GM18511 (cell line): ENCODE measurements at regions not wholly inside any gene's neighbourhood (a gene's known extent, or its start where the extent isn't known, plus 50 kb on each side); places are given as distances from the start of the nearest gene placed in this dataset.
"Not testable (repeated sequence)": the region's sequence is repeated elsewhere in the genome, so short reads cannot be mapped to it uniquely, and the experiment has no call there.

Source experiments
- ATAC-seq: cut with Tn5 transposase; IDR thresholded peaks from one replicate; pipeline ENCODE4 v1.9.1; 2021; ENCODE audit warnings: mild to moderate bottlenecking, moderate library complexity; ENCODE audit not compliant: unreplicated experiment

DNA sequence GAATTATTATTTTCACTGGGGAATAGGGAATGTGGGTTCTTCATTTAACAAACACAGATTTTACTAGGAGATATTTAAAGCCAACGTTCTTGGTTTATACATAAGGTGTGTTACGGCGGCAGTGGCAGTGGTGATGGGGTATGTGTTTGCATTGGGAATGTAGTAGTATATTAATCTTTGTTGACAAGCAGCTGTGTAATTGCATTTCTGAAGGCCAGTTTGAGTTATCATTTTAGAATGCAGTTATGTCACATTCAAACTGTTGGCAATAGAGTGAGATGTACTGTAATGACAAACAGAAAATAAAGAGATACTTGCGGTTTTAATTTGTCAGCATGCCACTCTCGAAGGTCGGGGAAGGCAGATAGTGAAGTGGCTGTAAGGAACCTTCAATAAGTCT, 628.6 kb upstream of the POM121L12 start:
- no peak for ATAC-seq

DNA sequence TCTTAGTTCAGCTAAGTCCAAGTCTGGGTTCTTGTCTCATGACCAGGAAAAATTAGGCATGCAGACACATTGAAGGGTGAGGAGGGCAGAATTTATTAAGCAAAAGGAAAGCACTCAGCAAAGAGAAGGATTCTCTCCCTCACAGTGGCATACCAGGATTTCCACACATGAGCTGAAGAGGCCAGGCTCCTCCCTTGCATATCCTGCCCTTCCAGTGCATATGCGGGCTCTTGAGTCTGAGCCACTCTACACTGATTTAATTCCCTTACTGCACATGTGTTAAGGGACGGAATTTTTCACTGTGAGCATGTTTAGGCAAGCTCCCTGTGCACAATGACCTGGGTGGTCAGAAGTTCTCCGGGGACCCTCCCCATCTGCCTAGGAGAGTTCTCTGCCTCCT, 652.7 kb upstream of the POM121L12 start:
- no peak for ATAC-seq

DNA sequence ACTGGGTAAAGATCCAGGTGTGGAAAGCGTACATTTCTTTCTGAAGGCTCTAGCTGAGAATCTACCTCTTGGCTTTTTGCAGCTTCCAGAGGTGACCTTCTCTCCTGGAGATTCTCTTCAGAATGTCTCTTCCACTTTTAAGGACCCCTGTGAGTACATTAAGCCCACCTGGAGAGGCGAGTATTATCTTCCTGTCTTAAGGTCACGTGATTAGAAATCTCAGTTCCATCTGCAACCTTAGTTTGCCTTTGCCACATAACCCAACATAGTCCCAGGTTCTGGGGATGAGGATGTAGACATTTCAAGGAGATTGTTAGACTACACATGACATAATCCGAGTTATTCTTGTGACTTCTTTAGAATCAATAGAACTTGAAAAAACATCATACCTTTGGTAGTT, 665.5 kb upstream of the POM121L12 start:
- no peak for ATAC-seq

DNA sequence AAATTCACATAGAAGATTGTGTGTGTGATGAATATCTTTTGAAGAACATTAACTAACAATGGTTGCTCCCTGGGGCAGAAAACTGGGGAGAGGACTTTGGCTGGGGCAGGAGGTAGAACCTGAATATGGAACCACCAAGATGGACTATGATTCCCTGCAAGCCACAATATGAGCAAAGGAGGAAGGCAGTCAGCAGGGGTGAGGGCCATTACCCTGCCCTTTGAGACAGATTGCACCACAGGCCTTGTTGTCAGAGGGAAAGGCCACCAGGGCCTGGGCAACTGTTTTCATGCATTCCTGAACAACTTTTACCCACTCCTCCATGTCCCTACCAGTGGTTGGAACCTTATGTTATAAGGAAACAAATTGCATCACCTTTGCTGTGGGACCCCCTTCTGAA, 670.1 kb upstream of the POM121L12 start:
- ATAC-seq, result no peak

DNA sequence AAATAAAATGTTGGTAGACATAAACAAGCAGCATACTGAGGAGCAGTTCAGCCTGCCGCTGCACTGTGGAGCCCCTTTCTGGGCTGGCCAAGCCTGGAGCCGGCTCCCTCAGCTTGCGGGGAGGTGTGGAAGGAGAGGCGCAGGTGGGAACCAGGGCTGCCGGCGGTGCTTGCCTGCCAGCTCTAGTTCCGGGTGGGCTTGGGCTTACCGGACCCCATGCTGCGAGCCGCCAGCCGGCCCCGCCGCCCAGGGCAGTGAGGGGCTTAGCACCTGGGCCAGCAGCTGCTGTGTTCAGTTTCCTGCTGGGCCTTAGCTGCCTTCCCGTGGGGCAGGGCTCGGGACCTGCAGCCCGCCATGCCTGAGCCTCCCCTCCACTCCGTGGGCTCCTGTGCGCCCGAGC, 672.9 kb upstream of the POM121L12 start:
- ATAC-seq, result no peak

DNA sequence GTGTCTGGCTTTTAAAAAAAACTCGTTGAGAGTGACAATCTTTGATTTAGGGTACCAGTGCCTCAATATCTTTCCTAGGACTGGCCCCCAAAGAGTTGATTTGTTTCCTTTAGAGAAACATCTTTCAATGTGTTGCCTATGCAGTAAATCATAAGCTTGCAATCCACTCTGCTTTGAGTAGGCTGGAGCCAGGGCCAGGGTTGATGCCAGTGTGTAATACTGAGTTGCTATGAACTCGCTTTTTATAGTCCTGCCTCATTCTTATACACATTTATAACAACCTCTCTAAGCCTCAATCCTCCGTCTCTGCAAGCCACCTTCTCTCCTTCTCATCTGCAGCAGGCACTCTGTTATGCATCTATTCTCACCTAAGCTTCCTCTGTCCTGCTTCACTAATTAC, 674.9 kb upstream of the POM121L12 start:
- no peak for ATAC-seq

DNA sequence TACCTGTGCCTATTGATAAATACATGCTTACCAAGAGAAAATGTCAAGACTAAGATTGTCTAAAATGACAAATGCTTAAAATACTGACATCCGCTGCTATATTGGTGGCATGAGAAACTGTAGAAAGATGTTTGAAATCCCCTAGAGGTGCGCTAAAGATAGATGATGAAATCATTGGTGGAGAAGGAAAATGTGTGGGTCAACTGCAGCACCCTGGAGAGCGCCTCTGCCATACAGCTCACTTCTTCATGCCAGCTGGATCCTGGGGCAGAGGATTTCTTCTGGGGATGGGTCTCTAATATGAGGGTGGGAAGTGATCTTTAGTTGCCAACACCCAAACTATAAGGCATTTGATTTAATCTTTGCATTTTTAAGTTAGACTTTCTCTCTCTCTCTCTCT, 680.4 kb upstream of the POM121L12 start:
- ATAC-seq, result no peak

DNA sequence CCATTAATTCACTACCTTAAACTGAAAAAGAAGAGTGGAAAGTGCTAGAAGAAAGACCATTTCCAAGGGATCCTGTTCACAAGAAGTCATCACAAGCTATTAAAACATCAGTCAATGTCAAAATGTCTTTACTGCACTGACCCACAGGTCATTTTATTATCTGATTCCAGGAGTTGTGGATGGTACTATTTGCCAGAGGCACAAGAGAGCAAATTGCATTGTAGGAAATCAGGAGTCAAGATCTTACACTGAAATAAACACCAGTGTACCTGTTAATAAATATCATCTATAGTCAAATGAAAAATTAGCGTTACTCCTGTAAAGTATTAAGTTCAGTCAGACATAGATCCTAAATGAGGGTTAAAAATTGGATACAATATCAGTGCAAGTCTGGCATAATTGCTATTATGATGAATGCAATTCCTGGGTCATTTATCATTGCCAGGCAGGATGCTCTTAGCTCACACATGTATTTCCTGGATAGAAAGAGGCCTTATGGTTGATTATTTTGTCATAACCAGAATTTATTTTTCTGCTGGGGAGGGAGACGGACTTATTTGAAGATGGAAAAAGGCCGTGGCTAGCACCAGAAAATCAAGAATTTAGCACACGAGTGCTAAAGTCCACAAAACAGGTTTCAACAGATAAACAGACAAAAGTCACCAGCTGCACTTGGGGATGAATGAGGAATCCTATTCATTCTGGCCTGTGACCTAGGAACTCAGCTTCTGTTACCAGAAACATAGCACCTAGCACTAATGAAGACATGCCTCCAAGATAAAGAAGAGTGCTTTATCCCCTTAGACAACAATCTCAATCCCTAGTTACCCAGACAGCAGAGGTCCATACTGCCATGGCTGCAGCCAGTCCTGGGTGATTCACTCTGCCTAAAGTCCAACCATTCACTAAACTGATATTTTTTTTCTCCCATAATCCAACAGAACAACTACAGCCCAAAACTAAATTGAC, 683.1 kb upstream of the POM121L12 start:
- no peak for ATAC-seq

DNA sequence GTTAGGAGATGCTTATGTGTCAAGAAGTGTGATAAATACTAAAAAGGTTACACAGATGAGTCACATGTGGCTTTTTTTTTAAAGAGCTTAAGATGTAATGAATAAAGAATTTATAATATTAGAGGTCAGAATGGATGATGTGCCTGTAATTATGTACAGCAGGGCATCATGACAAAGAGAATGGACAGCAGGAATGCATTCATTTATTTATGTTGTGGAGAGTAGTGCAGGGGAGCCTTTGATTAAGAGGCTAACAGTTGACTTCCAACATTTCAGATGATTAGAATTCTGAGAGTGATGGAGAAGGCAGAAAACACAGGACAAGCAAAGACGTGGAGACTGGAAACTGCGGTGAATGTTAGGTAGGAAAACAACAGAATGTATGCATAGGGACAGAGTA, 691.4 kb upstream of the POM121L12 start:
- no peak for ATAC-seq

DNA sequence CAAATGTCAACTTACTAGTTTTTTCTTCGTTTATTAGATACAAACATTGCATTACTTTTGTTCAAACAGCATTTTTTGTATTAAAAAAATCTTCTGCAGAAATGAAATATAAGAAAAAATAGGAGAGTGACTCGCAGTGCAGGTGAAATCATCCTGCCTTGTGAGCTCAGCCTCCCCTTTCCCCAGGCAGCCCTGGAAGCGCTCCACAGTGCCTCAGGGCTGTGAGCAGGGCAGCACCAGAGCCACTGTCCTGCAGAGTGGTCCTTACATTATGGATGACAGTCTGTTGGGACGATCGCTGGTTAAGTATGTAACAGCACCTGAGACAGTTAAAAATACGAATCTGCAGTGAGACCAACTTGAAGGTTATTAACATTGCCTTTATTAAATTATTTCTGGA, 695.4 kb upstream of the POM121L12 start:
- no peak for ATAC-seq

DNA sequence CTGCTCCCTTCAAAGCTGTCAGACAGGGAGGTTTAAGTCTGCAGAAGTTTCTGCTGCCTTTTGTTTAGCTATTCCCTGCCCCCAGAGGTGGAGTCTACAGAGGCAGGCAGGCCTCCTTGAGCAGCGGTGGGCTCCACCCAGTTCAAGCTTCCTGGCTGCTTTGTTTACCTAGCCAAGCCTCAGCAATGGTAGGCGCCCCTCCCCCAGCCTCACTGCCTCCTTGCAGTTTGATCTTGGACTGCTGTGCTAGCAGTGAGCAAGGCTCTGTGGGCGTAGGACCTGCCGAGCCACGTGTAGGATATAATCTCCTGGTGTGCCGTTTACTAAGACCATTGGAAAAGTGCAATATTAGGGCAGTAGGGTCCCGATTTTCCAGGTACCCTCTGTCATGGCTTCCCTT, 707.1 kb upstream of the POM121L12 start:
- not testable (repeated sequence) for ATAC-seq

DNA sequence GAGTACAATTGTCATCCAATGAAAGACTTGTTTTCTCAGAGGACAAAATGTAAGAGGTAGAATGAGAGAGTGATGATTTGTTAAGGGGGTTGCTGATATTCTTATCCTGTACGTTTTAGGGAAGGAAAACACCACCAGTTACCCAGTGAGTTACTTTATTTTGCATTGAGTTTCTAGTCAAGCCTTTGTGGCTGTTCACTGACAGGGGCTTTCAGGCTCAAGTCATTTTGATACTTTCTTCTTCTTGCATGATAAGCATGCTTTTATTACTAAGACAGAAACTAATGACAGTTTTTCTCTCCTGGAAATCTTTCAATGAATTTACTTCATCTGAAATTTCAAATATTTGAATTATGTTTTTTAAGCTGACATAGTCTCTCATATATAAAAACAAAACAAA, 710.2 kb upstream of the POM121L12 start:
- ATAC-seq, result no peak

DNA sequence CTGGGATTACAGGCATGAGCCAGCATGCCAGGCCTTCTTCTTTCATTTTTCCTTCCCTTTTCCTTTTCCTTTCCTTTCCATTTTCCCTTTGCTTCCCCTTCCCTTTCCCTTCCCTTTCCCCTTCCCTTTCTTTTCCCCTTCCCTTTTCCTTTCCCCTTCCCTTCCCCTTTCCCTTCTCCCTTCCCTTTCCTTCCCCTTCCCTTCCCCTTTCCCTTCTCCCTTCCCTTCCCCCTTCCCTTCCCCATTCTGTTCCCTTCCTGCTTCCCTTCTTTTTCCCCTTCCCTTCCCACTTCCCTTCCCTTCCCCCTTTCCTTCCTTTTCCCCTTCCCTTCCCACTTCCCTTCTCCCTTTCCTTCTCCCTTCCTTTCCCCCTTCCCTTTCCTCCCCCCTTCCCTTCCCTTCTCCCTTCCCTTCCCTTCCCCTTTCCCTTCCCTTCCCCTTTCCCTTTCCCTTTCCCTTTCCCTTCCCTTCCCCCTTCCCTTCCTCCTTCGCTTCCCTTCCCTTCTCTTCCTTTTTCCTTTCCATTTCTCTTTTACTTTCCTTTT, 712.2 kb upstream of the POM121L12 start:
- no peak for ATAC-seq

DNA sequence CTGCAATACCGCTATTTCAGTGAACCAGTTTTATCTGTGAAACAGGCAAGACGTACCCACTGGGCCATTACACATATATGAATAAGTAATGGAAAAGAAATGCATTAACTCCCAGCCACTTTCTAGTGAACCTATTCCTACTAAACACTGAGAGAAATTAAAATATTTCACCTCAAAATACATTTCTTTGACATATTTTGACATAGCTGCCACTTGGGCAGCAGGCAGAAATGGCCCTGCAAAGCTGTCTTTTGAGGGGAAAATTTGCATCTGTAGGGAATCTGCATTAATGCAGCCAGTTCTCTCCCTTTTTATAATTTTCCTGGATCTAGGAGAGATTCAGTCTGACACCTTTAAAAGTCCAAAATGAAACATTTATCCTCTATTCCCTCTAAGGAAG, 714.8 kb upstream of the POM121L12 start:
- ATAC-seq, result no peak

DNA sequence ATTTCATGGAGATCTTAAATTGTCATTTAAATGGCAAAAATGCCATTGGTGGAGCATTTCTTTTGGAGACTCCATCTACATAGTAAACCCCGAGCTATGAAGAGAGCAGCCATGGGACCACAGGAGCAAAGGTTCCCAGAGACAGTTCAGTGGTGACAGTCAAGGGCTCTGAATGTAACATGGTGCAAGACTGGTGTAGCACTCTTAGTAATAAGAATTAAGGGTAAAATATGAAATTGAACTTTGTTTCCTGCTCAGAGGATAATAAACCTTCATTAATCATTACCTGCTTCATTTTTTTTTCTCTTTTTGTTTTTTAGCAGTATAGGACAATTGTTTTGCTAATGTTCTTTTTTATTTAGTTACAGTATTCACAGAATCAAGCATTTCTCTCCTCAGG, 717.5 kb upstream of the POM121L12 start:
- ATAC-seq, result no peak

DNA sequence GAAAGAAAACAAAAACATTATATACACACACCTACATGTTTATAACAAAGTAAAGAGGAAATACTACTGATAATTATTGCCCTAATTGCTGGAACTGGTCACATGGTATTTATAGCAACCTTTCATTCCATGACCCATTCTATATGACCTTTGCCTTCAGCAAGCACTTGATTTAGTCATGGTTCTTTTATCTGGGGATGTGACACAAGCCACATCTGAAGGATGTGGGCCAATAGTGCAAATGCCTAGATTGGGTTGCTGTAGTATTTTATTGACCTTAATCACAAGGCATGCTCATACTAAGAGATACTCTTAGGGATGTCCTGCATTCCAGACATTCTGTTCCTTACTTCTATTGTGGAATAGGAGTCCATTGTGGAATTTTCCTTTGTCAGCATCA, 723.5 kb upstream of the POM121L12 start:
- no peak for ATAC-seq

DNA sequence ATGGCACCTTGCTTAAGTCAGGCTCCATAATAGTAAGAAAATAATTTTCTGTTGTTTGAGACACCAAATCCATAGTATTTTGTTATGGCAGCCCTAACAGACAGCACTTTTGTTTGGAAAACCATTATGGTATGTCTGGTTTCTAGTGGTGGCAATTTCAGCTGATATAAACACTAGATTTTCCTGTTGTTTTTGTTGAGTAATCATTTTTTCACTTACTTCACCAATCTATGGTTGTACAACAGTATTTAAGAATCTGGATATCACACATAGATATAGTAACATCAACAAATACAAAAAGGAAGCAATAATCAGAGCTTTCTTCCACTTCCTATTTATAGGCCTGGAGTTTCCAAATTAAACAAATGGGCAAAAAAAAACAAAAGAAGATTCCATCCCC, 725.8 kb upstream of the POM121L12 start:
- ATAC-seq, result no peak

DNA sequence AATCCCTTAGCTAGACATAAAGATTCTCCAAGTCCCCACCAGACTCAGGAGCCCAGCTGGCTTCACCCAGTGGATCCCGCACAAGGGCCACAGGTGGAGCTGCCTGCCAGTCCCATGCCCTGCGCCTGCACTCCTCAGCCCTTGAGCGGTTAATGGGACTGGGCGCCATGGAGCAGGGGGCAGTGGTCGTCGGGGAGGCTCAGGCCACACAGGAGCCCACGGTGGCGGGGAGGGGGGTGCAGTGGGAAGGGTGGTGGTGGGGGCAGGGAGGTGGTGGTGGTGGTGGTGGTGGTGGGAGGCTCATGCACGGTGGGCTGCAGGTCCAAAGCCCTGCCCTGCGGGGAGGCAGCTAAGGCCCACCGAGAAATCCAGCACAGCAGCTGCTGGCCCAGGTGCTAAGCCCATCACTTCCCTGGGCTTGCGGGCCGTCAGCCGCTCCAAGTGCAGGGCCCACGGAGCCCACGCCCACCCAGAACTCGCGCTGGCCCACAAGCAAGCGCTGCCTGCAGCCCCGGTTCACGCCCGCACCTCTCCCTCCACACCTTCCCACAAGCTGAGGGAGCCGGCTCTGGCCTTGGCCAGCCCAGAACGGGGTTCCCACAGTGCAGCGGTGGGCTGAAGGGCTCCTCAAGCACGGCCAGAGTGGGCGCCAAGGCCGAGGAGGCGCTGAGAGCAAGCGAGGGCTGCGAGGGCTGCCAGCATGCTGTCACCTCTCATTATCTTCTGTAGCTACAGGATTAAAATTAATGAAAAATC, 732.5 kb upstream of the POM121L12 start:
- no peak for ATAC-seq

DNA sequence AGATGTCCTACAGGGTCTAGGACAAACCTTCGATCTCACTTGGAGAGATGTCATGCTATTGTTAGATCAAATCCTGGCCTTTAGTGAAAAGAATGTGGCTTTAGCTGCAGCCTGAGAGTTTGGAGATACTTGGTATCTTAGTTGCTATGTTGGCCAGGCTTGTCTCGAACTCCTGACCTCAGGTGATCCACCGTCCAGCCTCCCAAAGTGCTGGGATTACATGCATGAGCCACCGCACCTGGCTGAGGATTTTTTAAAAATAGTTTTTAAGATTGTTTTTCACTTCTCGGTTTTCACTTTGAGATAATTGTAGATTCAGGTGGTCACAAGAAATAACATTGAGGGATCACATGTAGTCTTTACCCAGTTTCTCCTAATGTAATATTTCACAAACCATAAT, 738.3 kb upstream of the POM121L12 start:
- ATAC-seq, result no peak

DNA sequence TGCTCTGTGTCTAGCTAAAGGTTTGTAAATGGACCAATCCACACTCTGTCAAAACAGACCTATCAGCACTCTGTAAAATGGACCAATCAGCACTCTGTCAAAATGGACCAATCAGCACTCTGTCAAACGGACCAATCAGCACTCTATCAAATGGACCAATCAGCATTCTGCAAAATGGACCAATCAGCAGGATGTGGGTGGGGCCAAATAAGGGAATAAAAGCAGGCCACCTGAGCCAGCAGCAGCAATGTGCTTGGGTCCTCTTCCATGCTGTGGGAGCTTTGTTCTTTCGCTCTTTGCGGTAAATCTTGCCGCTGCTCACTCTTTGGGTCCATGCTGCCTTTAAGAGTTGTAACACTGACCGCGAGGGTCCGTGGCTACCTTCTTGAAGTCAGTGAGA, 740.5 kb upstream of the POM121L12 start:
- ATAC-seq, result no peak

DNA sequence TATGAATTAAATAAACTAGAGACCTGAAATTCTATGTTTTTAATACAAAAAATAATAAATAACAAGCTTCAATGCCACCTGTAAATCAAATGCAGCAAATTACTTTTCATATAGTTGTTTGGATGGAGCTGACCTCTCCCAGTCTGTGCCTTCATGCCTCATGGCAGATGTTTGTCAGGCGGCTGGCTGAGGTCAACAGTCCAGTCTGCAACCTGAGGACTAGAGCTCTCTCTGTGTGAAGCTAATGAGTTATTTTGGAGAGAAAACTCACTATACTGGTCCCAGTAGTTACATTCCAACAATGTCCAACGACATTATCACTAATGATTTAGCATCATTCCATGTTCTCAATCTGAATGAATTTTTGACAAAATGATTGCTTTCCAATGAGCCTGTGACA, 746.2 kb upstream of the POM121L12 start:
- ATAC-seq, result no peak

DNA sequence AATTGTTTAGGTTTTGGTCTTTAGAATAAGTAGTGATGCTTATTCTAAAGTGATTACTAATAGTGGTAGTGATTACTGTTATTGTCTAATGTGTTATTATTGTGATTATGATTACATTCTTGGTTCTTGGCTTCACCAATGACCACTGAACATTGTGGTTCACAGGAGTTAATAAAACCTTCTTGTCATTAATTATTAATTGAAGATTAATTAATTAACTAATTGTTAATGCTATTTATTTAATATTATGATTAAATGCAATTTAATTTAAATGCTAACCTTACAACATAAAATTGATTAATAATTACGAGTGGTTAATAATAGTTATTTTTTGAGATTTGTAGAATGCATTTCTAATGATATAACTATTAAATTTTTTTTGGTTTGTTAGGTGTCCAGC, 747.7 kb upstream of the POM121L12 start:
- no peak for ATAC-seq
